ENCODE measurements at regions not wholly inside any gene's neighbourhood (a gene's known extent, or its start where the extent isn't known, plus 50 kb on each side); places are given as distances from the start of the nearest gene placed in this dataset.

DNA sequence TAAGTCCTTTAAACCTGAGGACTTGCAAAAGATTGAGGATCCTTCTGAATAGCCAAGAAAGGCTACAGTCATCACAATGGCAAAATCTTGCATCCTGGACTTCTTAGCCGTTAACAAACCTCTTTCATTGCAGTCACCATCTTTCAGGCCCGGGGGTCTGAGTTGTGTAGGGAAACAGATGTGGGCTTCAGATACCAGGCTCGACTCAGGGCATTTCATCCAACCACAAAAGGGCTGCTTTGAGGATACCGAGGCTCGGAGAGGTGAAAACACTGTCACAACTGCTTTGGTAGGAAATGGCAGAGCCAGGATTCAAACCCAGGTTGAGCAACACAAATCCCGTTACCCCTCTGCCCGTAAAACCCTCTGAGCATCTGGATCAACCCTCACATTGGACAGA lies 147.4 kb downstream of the TFCP2L1 start:
- intact Hi-C loops (cut with DNase I): no loop called here
- 81 to 86% (median 84%) methylated on average over 7 of the region's 7 CpGs for WGBS, 4 donors
- no peak for DNase-seq

DNA sequence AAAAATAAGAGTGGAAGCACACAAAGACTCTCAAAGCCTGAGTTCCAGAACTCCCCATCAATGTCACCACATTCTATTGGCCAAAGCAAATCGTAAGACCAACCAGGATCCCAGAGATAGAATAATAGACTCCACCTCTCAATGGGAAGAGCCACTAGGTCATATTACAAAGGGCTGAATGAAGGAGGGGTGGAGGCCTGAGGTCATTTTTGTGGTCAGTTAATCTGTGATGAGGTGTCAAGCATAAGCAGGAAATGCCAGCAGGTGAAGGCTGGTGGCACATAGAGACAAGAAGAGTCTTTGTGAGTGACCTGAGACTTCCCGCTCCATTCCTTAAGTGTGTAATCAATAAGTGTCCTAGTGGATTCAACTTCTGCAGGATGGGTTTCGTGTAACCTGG lies 144.3 kb downstream of the TFCP2L1 start:
- H3K4me3 ChIP-seq: no peak overlapping the region
- WGBS, 4 donors: 85 to 90% (median 87%) methylated on average over 3 of the region's 3 CpGs
- no peaks in the 10 kb centered on the region for H3K9me3 ChIP-seq (replicated peaks in 1 of 3)
- no peak overlapping the region for H3K27ac ChIP-seq
- intact Hi-C loops (cut with DNase I): no loop called here
- no peaks in the 10 kb centered on the region for H3K36me3 ChIP-seq (replicated peaks in 1 of 2)
- no peaks in the 10 kb centered on the region for H3K27me3 ChIP-seq
- H3K4me1 ChIP-seq (replicated peaks in 1 of 2): no peaks in the 10 kb centered on the region
- TF ChIP-seq, protein P1, sequence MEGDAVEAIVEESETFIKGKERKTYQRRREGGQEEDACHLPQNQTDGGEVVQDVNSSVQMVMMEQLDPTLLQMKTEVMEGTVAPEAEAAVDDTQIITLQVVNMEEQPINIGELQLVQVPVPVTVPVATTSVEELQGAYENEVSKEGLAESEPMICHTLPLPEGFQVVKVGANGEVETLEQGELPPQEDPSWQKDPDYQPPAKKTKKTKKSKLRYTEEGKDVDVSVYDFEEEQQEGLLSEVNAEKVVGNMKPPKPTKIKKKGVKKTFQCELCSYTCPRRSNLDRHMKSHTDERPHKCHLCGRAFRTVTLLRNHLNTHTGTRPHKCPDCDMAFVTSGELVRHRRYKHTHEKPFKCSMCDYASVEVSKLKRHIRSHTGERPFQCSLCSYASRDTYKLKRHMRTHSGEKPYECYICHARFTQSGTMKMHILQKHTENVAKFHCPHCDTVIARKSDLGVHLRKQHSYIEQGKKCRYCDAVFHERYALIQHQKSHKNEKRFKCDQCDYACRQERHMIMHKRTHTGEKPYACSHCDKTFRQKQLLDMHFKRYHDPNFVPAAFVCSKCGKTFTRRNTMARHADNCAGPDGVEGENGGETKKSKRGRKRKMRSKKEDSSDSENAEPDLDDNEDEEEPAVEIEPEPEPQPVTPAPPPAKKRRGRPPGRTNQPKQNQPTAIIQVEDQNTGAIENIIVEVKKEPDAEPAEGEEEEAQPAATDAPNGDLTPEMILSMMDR (IDR thresholded peaks at IDR 0.05): no peak
- no peak for TF ChIP-seq POLR2A (IDR thresholded peaks at IDR 0.05)
- DNase-seq: no peak

More for the DNA sequence above, 147.4 kb downstream of the TFCP2L1 start:
- Histone ChIP-seq H3K4me1 (replicated peaks in 1 of 2) (no peaks in the 10 kb centered on the region), H3K27me3 (no peaks in the 10 kb centered on the region), H3K27ac (no peak overlapping the region), H3K36me3 (replicated peaks in 1 of 2) (no peaks in the 10 kb centered on the region), H3K4me3 (no peak overlapping the region), H3K9me3 (replicated peaks in 1 of 3) (no peaks in the 10 kb centered on the region)
- TF ChIP-seq POLR2A (IDR thresholded peaks at IDR 0.05): no peak
- TF ChIP-seq, protein P1 (IDR thresholded peaks at IDR 0.05): no peak

- TF ChIP-seq, protein P1 (IDR thresholded peaks at IDR 0.05): no peak
- no peak for TF ChIP-seq POLR2A (IDR thresholded peaks at IDR 0.05)
- WGBS, 4 donors: 83 to 94% (median 88%) methylated on average over 2 of the region's 2 CpGs
- Histone ChIP-seq H3K27ac (no peak overlapping the region), H3K9me3 (replicated peaks in 1 of 3) (no peaks in the 10 kb centered on the region), H3K4me1 (replicated peaks in 1 of 2) (no peaks in the 10 kb centered on the region), H3K36me3 (replicated peaks in 1 of 2) (no peaks in the 10 kb centered on the region), H3K4me3 (no peak overlapping the region), H3K27me3 (no peaks in the 10 kb centered on the region)
- DNase-seq: no peak
- intact Hi-C loops (cut with DNase I): no loop called here
Measured at GRCh38 chr2:121142452-121142851, 142.6 kb downstream of the TFCP2L1 start.

- no peak overlapping the region for H3K27ac ChIP-seq
- WGBS, 4 donors: 74 to 89% (median 82%) methylated on average over 6 to 7 of the region's 7 CpGs
- no peaks in the 10 kb centered on the region for H3K27me3 ChIP-seq
- no peak overlapping the region for H3K4me3 ChIP-seq
- H3K9me3 ChIP-seq (replicated peaks in 1 of 3): no peaks in the 10 kb centered on the region
- no peaks in the 10 kb centered on the region for H3K36me3 ChIP-seq (replicated peaks in 1 of 2)
- H3K4me1 ChIP-seq (replicated peaks in 1 of 2): no peaks in the 10 kb centered on the region
- no peak for TF ChIP-seq POLR2A (IDR thresholded peaks at IDR 0.05)
- DNase-seq: no peak
- intact Hi-C loops (cut with DNase I): no loop called here
Measured at GRCh38 chr2:121144111-121144510, 140.9 kb downstream of the TFCP2L1 start.

DNA sequence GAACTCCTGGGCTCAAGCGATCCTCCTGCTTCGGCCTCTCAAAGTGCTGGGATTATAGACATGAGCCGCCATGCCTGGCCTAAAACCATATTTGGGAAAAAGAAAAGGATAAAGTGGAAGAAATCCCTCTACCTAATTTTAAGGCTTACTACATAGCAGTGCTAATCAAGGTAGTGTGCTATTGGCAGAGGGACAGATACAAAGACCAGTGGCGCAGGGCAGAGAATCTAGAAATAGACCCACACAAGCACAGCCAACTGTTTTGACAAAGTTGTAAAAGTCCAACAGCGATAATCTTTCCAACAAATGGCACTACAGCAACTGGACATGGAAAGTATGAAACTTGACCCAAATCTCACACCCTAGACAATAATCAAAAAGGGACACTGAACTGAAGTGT lies 138.4 kb downstream of the TFCP2L1 start:
- no peaks in the 10 kb centered on the region for H3K27me3 ChIP-seq
- H3K27ac ChIP-seq: no peak overlapping the region
- no peak overlapping the region for H3K4me3 ChIP-seq
- WGBS, 4 donors: 93 to 98% (median 96%) methylated on average over 5 of the region's 5 CpGs
- intact Hi-C loops (cut with DNase I): no loop called here
- DNase-seq: no peak
- H3K36me3 ChIP-seq (replicated peaks in 1 of 2): no peaks in the 10 kb centered on the region
- H3K4me1 ChIP-seq (replicated peaks in 1 of 2): no peaks in the 10 kb centered on the region
- no peak for TF ChIP-seq POLR2A (IDR thresholded peaks at IDR 0.05)
- TF ChIP-seq, protein P1 (IDR thresholded peaks at IDR 0.05): no peak
- no peaks in the 10 kb centered on the region for H3K9me3 ChIP-seq (replicated peaks in 1 of 3)
